NCI-H146 treated with DMSO at 0.1 percent for 48 hours (cell line): ENCODE measurements at regions not wholly inside any gene's neighbourhood (a gene's known extent, or its start where the extent isn't known, plus 50 kb on each side); places are given as distances from the start of the nearest gene placed in this dataset.

Source experiments
- DNase-seq: peaks from one replicate; lab custom pipeline; 2025; ENCODE audit not compliant: unreplicated experiment; lab: John Stamatoyannopoulos, UW

GRCh38 chr12:25819691-25820090 lies 138.8 kb upstream of the RASSF8 start:
- no peak for DNase-seq

- DNase-seq = no peak
Observed at GRCh38 chr12:25822281-25822680, 136.2 kb upstream of the RASSF8 start.

GRCh38 chr12:25824734-25825133 lies 133.7 kb upstream of the RASSF8 start:
- DNase-seq = no peak

GRCh38 chr12:25825446-25825845 lies 133.0 kb upstream of the RASSF8 start:
- DNase-seq = no peak

- DNase-seq = no peak
Observed at GRCh38 chr12:25827141-25827540, 131.3 kb upstream of the RASSF8 start.

GRCh38 chr12:25827747-25828146 lies 130.7 kb upstream of the RASSF8 start:
- no peak for DNase-seq

GRCh38 chr12:25828188-25828587 lies 130.3 kb upstream of the RASSF8 start:
- no peak for DNase-seq

GRCh38 chr12:25829192-25829591 lies 129.3 kb upstream of the RASSF8 start:
- no peak for DNase-seq

GRCh38 chr12:25830456-25830855 lies 128.0 kb upstream of the RASSF8 start:
- DNase-seq = no peak

GRCh38 chr12:25833657-25834056 lies 124.8 kb upstream of the RASSF8 start:
- no peak for DNase-seq

- DNase-seq = no peak
Observed at GRCh38 chr12:25835385-25835784, 123.1 kb upstream of the RASSF8 start.

- no peak for DNase-seq
Observed at GRCh38 chr12:25838007-25838406, 120.5 kb upstream of the RASSF8 start.

GRCh38 chr12:25839470-25839869 lies 119.0 kb upstream of the RASSF8 start:
- DNase-seq = no peak

- no peak for DNase-seq
Observed at GRCh38 chr12:25840678-25841465, 117.6 kb upstream of the RASSF8 start.

GRCh38 chr12:25842254-25842653 lies 116.2 kb upstream of the RASSF8 start:
- no peak for DNase-seq

- DNase-seq = no peak
Observed at GRCh38 chr12:25843976-25844375, 114.5 kb upstream of the RASSF8 start.

- no peak for DNase-seq
Observed at GRCh38 chr12:25845415-25845814, 113.1 kb upstream of the RASSF8 start.

GRCh38 chr12:25852792-25853191 lies 105.7 kb upstream of the RASSF8 start:
- DNase-seq = no peak

- no peak for DNase-seq
Observed at GRCh38 chr12:25853316-25854095, 105.0 kb upstream of the RASSF8 start.

GRCh38 chr12:25854991-25855390 lies 103.5 kb upstream of the RASSF8 start:
- no peak for DNase-seq

- no peak for DNase-seq
Observed at GRCh38 chr12:25855716-25856115, 102.8 kb upstream of the RASSF8 start.

- no peak for DNase-seq
Observed at GRCh38 chr12:25859976-25860375, 98.5 kb upstream of the RASSF8 start.
